ENCODE measurements at regions not wholly inside any gene's neighbourhood (a gene's known extent, or its start where the extent isn't known, plus 50 kb on each side); places are given as distances from the start of the nearest gene placed in this dataset.

DNA sequence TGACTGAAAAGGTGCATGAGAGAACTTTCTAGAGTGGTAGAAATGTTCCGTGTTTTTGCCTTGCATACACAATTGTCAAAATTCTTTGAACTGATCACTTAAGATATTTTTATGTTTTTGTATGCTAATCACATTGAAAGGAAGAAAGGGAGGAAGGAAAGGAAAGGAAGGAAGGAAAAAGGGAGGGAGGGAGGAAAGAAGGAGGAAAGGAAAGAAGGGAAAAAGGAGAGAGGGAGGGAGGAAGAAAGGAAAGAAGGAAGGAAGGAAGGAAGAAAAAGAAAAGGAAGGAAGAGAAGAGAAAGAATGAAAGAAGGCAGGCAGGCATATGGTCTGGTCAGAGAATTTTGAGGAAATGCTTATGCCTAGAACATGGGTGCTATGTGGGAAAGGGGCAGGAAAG lies 68.4 kb upstream of the PGBD5 start:
- H3K36me3 ChIP-seq (ENCODE audit: control insufficient read depth in 1 of 2, insufficient read depth in 2 of 2, low read depth in 1 of 2, low read length in 2 of 2), result no peaks in the 10 kb centered on the region
- H3K14ac ChIP-seq (ENCODE audit: low read length in 2 of 2), result no peak overlapping the region
- H3K4ac ChIP-seq (ENCODE audit: low read depth in 1 of 2, low read length in 2 of 2), result no peak overlapping the region
- no peak overlapping the region for H2AFZ ChIP-seq (ENCODE audit: low read depth, low read length)
- H3K9ac ChIP-seq (ENCODE audit: low read length), result no peak overlapping the region
- H3K27me3 ChIP-seq (ENCODE audit: control insufficient read depth in 1 of 2, insufficient read depth in 1 of 2, low read length in 2 of 2), result peaks cover 5 to 22% of the 10 kb centered on the region in 2 experiments
- H3K9me3 ChIP-seq (ENCODE audit: control insufficient read depth, low read length), result peaks cover 7% of the 10 kb centered on the region
- no peak overlapping the region for H2BK15ac ChIP-seq (ENCODE audit: low read depth, poor library complexity, severe bottlenecking)
- no peak overlapping the region for H3K27ac ChIP-seq (ENCODE audit: low read length, poor library complexity, severe bottlenecking)
- WGBS, result no CpG with 5 or more reads among the region's 1 CpG
- no peak overlapping the region for H3K18ac ChIP-seq (ENCODE audit: low read depth in 1 of 2, low read length in 2 of 2)
- no peak overlapping the region for H4K8ac ChIP-seq (ENCODE audit: low read length)
- no peak overlapping the region for H3K23ac ChIP-seq (ENCODE audit: low read length in 2 of 2)
- no peak overlapping the region for H2BK5ac ChIP-seq (ENCODE audit: low read depth, low read length, poor library complexity, severe bottlenecking)
- no peaks in the 10 kb centered on the region for H3K79me1 ChIP-seq (replicated peaks; ENCODE audit: low read length, poor library complexity, severe bottlenecking)
- no peak overlapping the region for H2BK120ac ChIP-seq (ENCODE audit: low read depth, low read length)
- no peak overlapping the region for H2AK5ac ChIP-seq (ENCODE audit: low read length, severe bottlenecking)
- H2BK12ac ChIP-seq (ENCODE audit: low read length in 2 of 2), result no peak overlapping the region
- no peak overlapping the region for H3K4me2 ChIP-seq (ENCODE audit: low read length, poor library complexity, severe bottlenecking)
- DNase-seq, result no peak
- no peaks in the 10 kb centered on the region for H3K4me1 ChIP-seq (ENCODE audit: control insufficient read depth, insufficient read depth, low read depth, low read length)
- no peak overlapping the region for H3K4me3 ChIP-seq (ENCODE audit: insufficient read depth in 1 of 2, low read depth in 1 of 2, low read length in 2 of 2)
- H4K91ac ChIP-seq (ENCODE audit: low read length), result no peak overlapping the region

DNA sequence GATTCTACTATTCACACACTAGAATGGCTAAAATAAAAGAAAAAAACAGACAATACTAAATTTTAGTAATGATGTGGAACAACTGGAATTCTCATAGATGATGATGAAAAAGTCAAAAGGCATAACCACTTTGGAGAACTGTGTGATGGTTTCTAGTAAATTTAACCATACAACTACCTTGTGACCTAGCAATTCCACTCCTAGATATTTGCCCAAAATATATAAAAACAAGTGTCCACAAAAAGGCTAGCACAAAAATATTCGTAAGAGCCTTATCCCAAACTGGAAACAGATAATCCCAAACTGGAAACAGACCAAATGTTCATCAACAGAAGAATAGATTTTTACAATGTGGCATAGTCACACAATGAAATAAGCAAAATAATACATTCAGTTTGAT lies 67.9 kb upstream of the PGBD5 start:
- Histone ChIP-seq H3K27me3 (ENCODE audit: control insufficient read depth in 1 of 2, insufficient read depth in 1 of 2, low read length in 2 of 2) (peaks cover 5 to 22% of the 10 kb centered on the region in 2 experiments), H3K18ac (ENCODE audit: low read depth in 1 of 2, low read length in 2 of 2) (no peak overlapping the region), H3K4me1 (ENCODE audit: control insufficient read depth, insufficient read depth, low read depth, low read length) (no peaks in the 10 kb centered on the region), H2BK5ac (ENCODE audit: low read depth, low read length, poor library complexity, severe bottlenecking) (no peak overlapping the region), H3K4me3 (ENCODE audit: insufficient read depth in 1 of 2, low read depth in 1 of 2, low read length in 2 of 2) (no peak overlapping the region), H3K79me1 (replicated peaks; ENCODE audit: low read length, poor library complexity, severe bottlenecking) (no peaks in the 10 kb centered on the region), H3K36me3 (ENCODE audit: control insufficient read depth in 1 of 2, insufficient read depth in 2 of 2, low read depth in 1 of 2, low read length in 2 of 2) (no peaks in the 10 kb centered on the region), H3K9me3 (ENCODE audit: control insufficient read depth, low read length) (peaks cover 7% of the 10 kb centered on the region), H3K9ac (ENCODE audit: low read length) (no peak overlapping the region), H2BK12ac (ENCODE audit: low read length in 2 of 2) (no peak overlapping the region), H3K27ac (ENCODE audit: low read length, poor library complexity, severe bottlenecking) (no peak overlapping the region), H3K14ac (ENCODE audit: low read length in 2 of 2) (no peak overlapping the region), H2AK5ac (ENCODE audit: low read length, severe bottlenecking) (no peak overlapping the region), H2BK120ac (ENCODE audit: low read depth, low read length) (no peak overlapping the region), H2AFZ (ENCODE audit: low read depth, low read length) (no peak overlapping the region), H3K4me2 (ENCODE audit: low read length, poor library complexity, severe bottlenecking) (no peak overlapping the region), H2BK15ac (ENCODE audit: low read depth, poor library complexity, severe bottlenecking) (no peak overlapping the region), H4K91ac (ENCODE audit: low read length) (no peak overlapping the region), H4K8ac (ENCODE audit: low read length) (no peak overlapping the region), H3K23ac (ENCODE audit: low read length in 2 of 2) (no peak overlapping the region), H3K4ac (ENCODE audit: low read depth in 1 of 2, low read length in 2 of 2) (no peak overlapping the region)
- WGBS, result 27% methylated on average over 1 of the region's 1 CpG
- no peak for DNase-seq

DNA sequence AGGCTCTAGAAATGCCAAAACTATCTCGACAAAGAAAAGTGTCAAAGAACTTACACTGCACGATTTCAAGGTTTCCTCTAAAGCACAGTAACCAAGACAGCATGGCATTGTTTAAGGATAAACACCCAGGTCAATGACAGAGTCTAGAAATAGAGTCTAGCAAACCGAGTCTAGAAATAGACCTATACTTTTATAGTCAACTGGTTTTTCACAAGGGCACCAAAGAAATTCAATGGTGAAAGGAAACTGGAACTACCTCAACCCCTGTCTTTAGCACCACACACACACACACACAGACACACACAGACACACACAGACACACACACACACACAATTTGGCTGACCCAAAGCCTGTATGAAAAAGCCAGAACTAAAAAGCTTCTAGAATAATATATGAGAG lies 67.1 kb upstream of the PGBD5 start:
- Histone ChIP-seq H3K4me2 (ENCODE audit: low read length, poor library complexity, severe bottlenecking) (no peak overlapping the region), H2BK5ac (ENCODE audit: low read depth, low read length, poor library complexity, severe bottlenecking) (no peak overlapping the region), H3K27ac (ENCODE audit: low read length, poor library complexity, severe bottlenecking) (no peak overlapping the region), H3K9ac (ENCODE audit: low read length) (no peak overlapping the region), H2BK15ac (ENCODE audit: low read depth, poor library complexity, severe bottlenecking) (no peak overlapping the region), H3K4me3 (ENCODE audit: insufficient read depth in 1 of 2, low read depth in 1 of 2, low read length in 2 of 2) (no peak overlapping the region), H2AFZ (ENCODE audit: low read depth, low read length) (no peak overlapping the region), H4K91ac (ENCODE audit: low read length) (no peak overlapping the region), H4K8ac (ENCODE audit: low read length) (no peak overlapping the region), H3K9me3 (ENCODE audit: control insufficient read depth, low read length) (peaks cover 7% of the 10 kb centered on the region), H2AK5ac (ENCODE audit: low read length, severe bottlenecking) (no peak overlapping the region), H2BK120ac (ENCODE audit: low read depth, low read length) (no peak overlapping the region), H3K27me3 (ENCODE audit: control insufficient read depth in 1 of 2, insufficient read depth in 1 of 2, low read length in 2 of 2) (peaks cover 5 to 17% of the 10 kb centered on the region in 2 experiments), H3K36me3 (ENCODE audit: control insufficient read depth in 1 of 2, insufficient read depth in 2 of 2, low read depth in 1 of 2, low read length in 2 of 2) (no peaks in the 10 kb centered on the region), H2BK12ac (ENCODE audit: low read length in 2 of 2) (no peak overlapping the region), H3K23ac (ENCODE audit: low read length in 2 of 2) (no peak overlapping the region), H3K4ac (ENCODE audit: low read depth in 1 of 2, low read length in 2 of 2) (no peak overlapping the region), H3K79me1 (replicated peaks; ENCODE audit: low read length, poor library complexity, severe bottlenecking) (no peaks in the 10 kb centered on the region), H3K14ac (ENCODE audit: low read length in 2 of 2) (no peak overlapping the region), H3K18ac (ENCODE audit: low read depth in 1 of 2, low read length in 2 of 2) (no peak overlapping the region), H3K4me1 (ENCODE audit: control insufficient read depth, insufficient read depth, low read depth, low read length) (no peaks in the 10 kb centered on the region)
- DNase-seq, result no peak
- WGBS, result 72% methylated on average over 3 of the region's 3 CpGs

DNA sequence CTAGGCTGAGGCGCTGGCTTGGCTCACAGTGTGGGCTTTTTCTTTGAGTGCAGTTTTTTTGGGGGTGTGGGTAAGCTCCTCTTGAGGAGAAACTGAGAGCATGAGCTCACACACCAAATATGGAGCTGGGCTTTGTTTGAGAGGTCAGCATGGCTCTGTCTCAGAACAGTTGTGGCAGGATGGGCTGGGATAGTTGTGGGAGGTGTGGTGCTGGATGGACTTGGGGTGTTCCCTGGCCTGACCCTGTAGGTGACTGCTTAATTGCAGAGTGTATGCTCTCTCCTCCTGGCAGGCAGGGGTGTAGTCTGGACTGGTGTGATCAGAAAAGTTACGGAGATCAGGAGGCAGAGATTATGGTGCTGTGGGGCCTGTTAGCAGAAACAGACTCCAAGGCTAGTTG lies 64.3 kb upstream of the PGBD5 start:
- Histone ChIP-seq H2AFZ (ENCODE audit: low read depth, low read length) (no peak overlapping the region), H4K8ac (ENCODE audit: low read length) (no peak overlapping the region), H2BK12ac (ENCODE audit: low read length in 2 of 2) (no peak overlapping the region), H3K18ac (ENCODE audit: low read depth in 1 of 2, low read length in 2 of 2) (no peak overlapping the region), H3K9ac (ENCODE audit: low read length) (no peak overlapping the region), H3K4me1 (ENCODE audit: control insufficient read depth, insufficient read depth, low read depth, low read length) (no peaks in the 10 kb centered on the region), H3K4ac (ENCODE audit: low read depth in 1 of 2, low read length in 2 of 2) (no peak overlapping the region), H3K4me3 (ENCODE audit: insufficient read depth in 1 of 2, low read depth in 1 of 2, low read length in 2 of 2) (no peak overlapping the region), H3K79me1 (replicated peaks; ENCODE audit: low read length, poor library complexity, severe bottlenecking) (no peaks in the 10 kb centered on the region), H2BK120ac (ENCODE audit: low read depth, low read length) (no peak overlapping the region), H2AK5ac (ENCODE audit: low read length, severe bottlenecking) (no peak overlapping the region), H3K36me3 (ENCODE audit: control insufficient read depth in 1 of 2, insufficient read depth in 2 of 2, low read depth in 1 of 2, low read length in 2 of 2) (no peaks in the 10 kb centered on the region), H3K27ac (ENCODE audit: low read length, poor library complexity, severe bottlenecking) (no peak overlapping the region), H3K27me3 (ENCODE audit: control insufficient read depth in 1 of 2, insufficient read depth in 1 of 2, low read length in 2 of 2) (peaks cover under 1 to 5% of the 10 kb centered on the region in 2 experiments), H3K9me3 (ENCODE audit: control insufficient read depth, low read length) (peaks cover 5% of the 10 kb centered on the region), H2BK5ac (ENCODE audit: low read depth, low read length, poor library complexity, severe bottlenecking) (no peak overlapping the region), H3K14ac (ENCODE audit: low read length in 2 of 2) (no peak overlapping the region), H3K23ac (ENCODE audit: low read length in 2 of 2) (no peak overlapping the region), H3K4me2 (ENCODE audit: low read length, poor library complexity, severe bottlenecking) (no peak overlapping the region), H4K91ac (ENCODE audit: low read length) (no peak overlapping the region), H2BK15ac (ENCODE audit: low read depth, poor library complexity, severe bottlenecking) (no peak overlapping the region)
- no peak for DNase-seq
- 88% methylated on average over 2 of the region's 2 CpGs for WGBS
